ENCODE measurements at regions not wholly inside any gene's neighbourhood (a gene's known extent, or its start where the extent isn't known, plus 50 kb on each side); places are given as distances from the start of the nearest gene placed in this dataset.

DNA sequence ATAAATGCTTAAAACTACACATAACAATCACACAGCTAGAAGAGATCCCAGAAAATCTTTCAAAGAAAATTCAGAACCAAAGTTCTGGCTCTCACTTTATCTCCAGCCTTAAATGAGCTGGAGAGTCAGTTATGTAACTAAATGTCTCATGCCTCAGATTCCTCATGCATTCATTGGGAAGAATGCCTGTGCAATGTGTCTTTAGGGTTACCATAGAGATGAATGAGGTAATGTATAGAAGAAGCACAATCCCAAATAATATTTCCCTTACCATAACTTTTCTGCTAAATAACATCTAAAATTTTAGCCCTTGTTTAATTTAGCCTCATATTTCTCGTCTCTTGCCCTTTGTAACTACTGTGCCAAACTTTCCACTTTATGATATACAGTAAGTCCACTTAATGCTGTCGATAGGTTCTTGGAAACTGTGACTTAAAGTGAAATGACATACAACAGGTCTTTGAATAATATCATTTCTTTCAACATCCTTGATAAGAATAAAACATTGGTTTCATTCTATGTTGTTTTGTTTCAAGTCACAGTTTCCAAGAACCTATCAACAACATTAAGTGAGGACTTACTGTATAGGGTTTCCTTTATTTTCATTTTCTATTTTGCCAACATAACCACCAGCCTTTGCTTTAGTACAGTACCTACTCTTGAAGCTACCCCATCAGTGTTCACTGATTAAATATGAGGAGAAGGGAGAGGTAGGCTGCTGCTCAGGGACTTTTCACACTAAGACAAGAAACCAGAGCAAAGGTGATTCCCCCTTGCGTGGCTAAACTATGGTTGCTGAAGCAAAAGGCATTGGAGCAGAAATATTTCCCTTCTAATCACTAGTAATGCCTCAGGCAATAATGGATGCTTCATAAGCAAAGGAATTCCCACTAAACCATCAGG, 295.7 kb upstream of the PTGER4 start:
- Histone ChIP-seq H3K27me3 (ENCODE audit: control insufficient read depth, insufficient read depth, low read length) (no peaks in the 10 kb centered on the region), H3K9ac (ENCODE audit: insufficient read depth, low read length) (no peak overlapping the region), H2AFZ (ENCODE audit: low read length) (no peak overlapping the region), H3K36me3 (ENCODE audit: control insufficient read depth, insufficient read depth, low read length) (no peaks in the 10 kb centered on the region), H3K4me3 (replicated peaks in 1 of 4; ENCODE audit: control extremely low read depth in 1 of 4, insufficient read depth in 1 of 4, low read depth in 3 of 4, low read length in 4 of 4) (no peak overlapping the region), H3K79me2 (ENCODE audit: control insufficient read depth, insufficient read depth, low read length) (no peaks in the 10 kb centered on the region), H4K20me1 (ENCODE audit: control insufficient read depth, extremely low read depth, insufficient read depth, low read length) (no peaks in the 10 kb centered on the region), H3K4me2 (ENCODE audit: extremely low read depth, insufficient read depth, low read length) (no peak overlapping the region), H3K4me1 (ENCODE audit: control insufficient read depth, extremely low read depth, insufficient read depth, low read length) (no peaks in the 10 kb centered on the region), H3K27ac (ENCODE audit: insufficient read depth, low read length) (no peak overlapping the region), H3K9me3 (ENCODE audit: control insufficient read depth, insufficient read depth, low read depth, low read length) (no peaks in the 10 kb centered on the region)
- DNase-seq (ENCODE audit: low read depth in 2 of 2) = peak; percentile 56 to 58
- no peak for TF ChIP-seq EZH2 (IDR thresholded peaks at IDR 0.05; ENCODE audit: low read length, missing control alignments)
- TF ChIP-seq, protein P1, sequence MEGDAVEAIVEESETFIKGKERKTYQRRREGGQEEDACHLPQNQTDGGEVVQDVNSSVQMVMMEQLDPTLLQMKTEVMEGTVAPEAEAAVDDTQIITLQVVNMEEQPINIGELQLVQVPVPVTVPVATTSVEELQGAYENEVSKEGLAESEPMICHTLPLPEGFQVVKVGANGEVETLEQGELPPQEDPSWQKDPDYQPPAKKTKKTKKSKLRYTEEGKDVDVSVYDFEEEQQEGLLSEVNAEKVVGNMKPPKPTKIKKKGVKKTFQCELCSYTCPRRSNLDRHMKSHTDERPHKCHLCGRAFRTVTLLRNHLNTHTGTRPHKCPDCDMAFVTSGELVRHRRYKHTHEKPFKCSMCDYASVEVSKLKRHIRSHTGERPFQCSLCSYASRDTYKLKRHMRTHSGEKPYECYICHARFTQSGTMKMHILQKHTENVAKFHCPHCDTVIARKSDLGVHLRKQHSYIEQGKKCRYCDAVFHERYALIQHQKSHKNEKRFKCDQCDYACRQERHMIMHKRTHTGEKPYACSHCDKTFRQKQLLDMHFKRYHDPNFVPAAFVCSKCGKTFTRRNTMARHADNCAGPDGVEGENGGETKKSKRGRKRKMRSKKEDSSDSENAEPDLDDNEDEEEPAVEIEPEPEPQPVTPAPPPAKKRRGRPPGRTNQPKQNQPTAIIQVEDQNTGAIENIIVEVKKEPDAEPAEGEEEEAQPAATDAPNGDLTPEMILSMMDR (conservative IDR thresholded peaks at IDR 0.05 in 1 of 2, IDR thresholded peaks at IDR 0.05 in 1 of 2; ENCODE audit: low read depth in 1 of 2, low read length in 2 of 2) = no peak

DNA sequence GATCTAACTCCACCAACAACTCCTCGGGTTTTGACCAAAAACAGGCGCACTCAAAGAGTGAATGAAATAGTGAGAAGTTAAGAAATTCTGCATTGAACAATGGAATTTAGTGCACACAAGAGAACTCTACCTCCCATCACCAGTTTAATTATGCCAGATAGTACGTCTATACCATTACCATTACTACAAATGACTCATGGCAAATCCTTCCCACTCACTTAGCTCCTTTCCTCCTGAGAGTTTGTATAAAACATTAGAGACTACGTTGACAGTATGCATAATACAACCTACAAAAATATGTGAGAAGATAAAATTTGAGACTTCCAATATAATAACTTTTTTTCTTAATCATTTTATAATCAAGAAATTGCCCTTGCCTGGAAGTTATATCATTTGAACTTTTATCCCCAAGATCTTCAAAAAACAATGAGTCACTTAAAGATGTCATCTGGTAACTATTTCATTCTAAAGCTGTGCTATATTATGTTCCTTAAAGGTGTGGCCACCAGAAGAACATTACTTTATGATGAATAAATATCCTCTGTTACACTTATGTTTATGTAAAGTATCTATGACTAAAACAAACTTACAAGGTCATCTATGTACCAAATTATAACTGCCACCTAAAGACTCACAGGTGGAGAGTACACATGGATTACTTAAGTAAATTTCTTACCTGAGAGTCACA, 297.9 kb upstream of the PTGER4 start:
- Histone ChIP-seq H3K36me3 (ENCODE audit: control insufficient read depth, insufficient read depth, low read length) (no peaks in the 10 kb centered on the region), H3K27me3 (ENCODE audit: control insufficient read depth, insufficient read depth, low read length) (no peaks in the 10 kb centered on the region), H3K79me2 (ENCODE audit: control insufficient read depth, insufficient read depth, low read length) (no peaks in the 10 kb centered on the region), H4K20me1 (ENCODE audit: control insufficient read depth, extremely low read depth, insufficient read depth, low read length) (no peaks in the 10 kb centered on the region), H3K4me3 (replicated peaks in 1 of 4; ENCODE audit: control extremely low read depth in 1 of 4, insufficient read depth in 1 of 4, low read depth in 3 of 4, low read length in 4 of 4) (no peak overlapping the region), H3K27ac (ENCODE audit: insufficient read depth, low read length) (no peak overlapping the region), H2AFZ (ENCODE audit: low read length) (no peak overlapping the region), H3K4me2 (ENCODE audit: extremely low read depth, insufficient read depth, low read length) (peak overlapping the region; percentile 11), H3K4me1 (ENCODE audit: control insufficient read depth, extremely low read depth, insufficient read depth, low read length) (no peaks in the 10 kb centered on the region), H3K9me3 (ENCODE audit: control insufficient read depth, insufficient read depth, low read depth, low read length) (no peaks in the 10 kb centered on the region), H3K9ac (ENCODE audit: insufficient read depth, low read length) (no peak overlapping the region)
- DNase-seq (ENCODE audit: low read depth in 2 of 2) = peak; percentile 27 to 45
- TF ChIP-seq, protein P1 (conservative IDR thresholded peaks at IDR 0.05 in 1 of 2, IDR thresholded peaks at IDR 0.05 in 1 of 2; ENCODE audit: low read depth in 1 of 2, low read length in 2 of 2) = no peak
- no peak for TF ChIP-seq EZH2 (IDR thresholded peaks at IDR 0.05; ENCODE audit: low read length, missing control alignments)

DNA sequence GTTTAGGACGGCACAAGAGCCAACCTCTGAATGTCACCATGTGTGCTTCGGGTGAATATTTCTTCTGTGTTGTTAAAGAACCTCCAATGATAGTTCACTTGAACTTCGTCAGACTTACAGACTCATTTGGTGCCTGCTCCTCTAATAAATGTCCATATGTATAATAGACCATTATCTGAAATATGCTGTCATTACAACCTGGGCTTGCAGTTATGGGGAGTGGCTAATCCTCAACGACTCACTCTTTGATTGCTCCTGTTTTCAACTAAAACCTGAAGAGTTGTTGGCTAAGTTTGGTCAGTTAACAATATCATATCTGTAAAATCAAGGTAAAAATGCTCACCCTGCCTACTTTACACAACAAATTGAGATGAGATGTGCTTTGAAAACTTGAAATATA, 298.7 kb upstream of the PTGER4 start:
- Histone ChIP-seq H3K4me2 (ENCODE audit: extremely low read depth, insufficient read depth, low read length) (no peak overlapping the region), H2AFZ (ENCODE audit: low read length) (no peak overlapping the region), H3K9ac (ENCODE audit: insufficient read depth, low read length) (no peak overlapping the region), H3K9me3 (ENCODE audit: control insufficient read depth, insufficient read depth, low read depth, low read length) (no peaks in the 10 kb centered on the region), H3K4me3 (replicated peaks in 1 of 4; ENCODE audit: control extremely low read depth in 1 of 4, insufficient read depth in 1 of 4, low read depth in 3 of 4, low read length in 4 of 4) (no peak overlapping the region), H3K4me1 (ENCODE audit: control insufficient read depth, extremely low read depth, insufficient read depth, low read length) (no peaks in the 10 kb centered on the region), H3K36me3 (ENCODE audit: control insufficient read depth, insufficient read depth, low read length) (no peaks in the 10 kb centered on the region), H4K20me1 (ENCODE audit: control insufficient read depth, extremely low read depth, insufficient read depth, low read length) (no peaks in the 10 kb centered on the region), H3K27me3 (ENCODE audit: control insufficient read depth, insufficient read depth, low read length) (no peaks in the 10 kb centered on the region), H3K27ac (ENCODE audit: insufficient read depth, low read length) (no peak overlapping the region), H3K79me2 (ENCODE audit: control insufficient read depth, insufficient read depth, low read length) (no peaks in the 10 kb centered on the region)
- no peak for TF ChIP-seq EZH2 (IDR thresholded peaks at IDR 0.05; ENCODE audit: low read length, missing control alignments)
- TF ChIP-seq, protein P1 (conservative IDR thresholded peaks at IDR 0.05 in 1 of 2, IDR thresholded peaks at IDR 0.05 in 1 of 2; ENCODE audit: low read depth in 1 of 2, low read length in 2 of 2) = no peak
- no peak for DNase-seq (ENCODE audit: low read depth in 2 of 2)

Data from fibroblast of lung (primary cell).